Upper lobe of left lung (tissue), 6 donors: ENCODE measurements at regions not wholly inside any gene's neighbourhood (a gene's known extent, or its start where the extent isn't known, plus 50 kb on each side); places are given as distances from the start of the nearest gene placed in this dataset.

ENCODE experiments used
- ATAC-seq, 2 donors: fragments of 200-7000 bp; cut with Tn5 transposase; one replicate each; pipeline ENCODE4 v1.9.1; 2022; ENCODE audit warnings: mild to moderate bottlenecking in 2 of 2, moderate library complexity in 2 of 2; ENCODE audit not compliant: low FRiP score in 2 of 2
- DNase-seq, 2 donors: peaks; one replicate each; pipeline ENCODE4 v3.0.0-alpha.2; 2019 to 2020
- H3K27ac ChIP-seq, 4 donors: fragments of 200-600 bp; sonication (generic); one replicate each; pipeline ENCODE4 v1.5.1; 2016 to 2019
- H3K27me3 ChIP-seq, 4 donors: fragments of 200-600 bp; sonication (generic); one replicate each; pipeline ENCODE4 v1.5.1; 2017 to 2019
- H3K36me3 ChIP-seq, 4 donors: fragments of 200-600 bp; sonication (generic); one replicate each; pipeline ENCODE4 v1.5.1; 2016 to 2019
- H3K4me1 ChIP-seq, 4 donors: fragments of 200-600 bp; sonication (generic); one replicate each; pipeline ENCODE4 v1.5.1; 2018 to 2019
- H3K4me3 ChIP-seq, 4 donors: fragments of 200-600 bp; sonication (generic); one replicate each; pipeline ENCODE4 v1.5.1; 2017 to 2019; ENCODE audit warnings: mild to moderate bottlenecking in 2 of 4, moderate library complexity in 1 of 4
- H3K9me3 ChIP-seq, 4 donors: fragments of 200-600 bp; sonication (generic); one replicate each; pipeline ENCODE4 v1.5.1; 2018 to 2019
- EP300 ChIP-seq, 4 donors: sonication (generic); formaldehyde crosslinking; IDR thresholded peaks; one replicate each; pipeline ENCODE4 v1.5.1; 2017; ENCODE audit warnings: antibody characterized with exemption in 4 of 4, control low read depth in 2 of 4
- POLR2A ChIP-seq, 4 donors: fragments of 450-650 bp; IDR thresholded peaks; one replicate each; pipeline ENCODE4 v1.5.1; 2016 to 2017; ENCODE audit warnings: antibody characterized with exemption in 4 of 4, mild to moderate bottlenecking in 2 of 4
- POLR2AphosphoS5 ChIP-seq, 2 donors: sonication (generic); formaldehyde crosslinking; IDR thresholded peaks; one replicate each; pipeline ENCODE4 v1.5.1; 2017; ENCODE audit warnings: antibody characterized with exemption in 2 of 2
- WGBS, 2 donors: methylation state at CpG; one replicate each; pipeline ENCODE4 v1.1.5; 2017 to 2018; 5-methylcytosine and 5-hydroxymethylcytosine counted together
- TF ChIP-seq, protein P1 (sequence below), 6 experiments: fragments of 450-650 bp in 4 of 6; fragments of 200-600 bp in 2 of 6; sonication (generic) in 2 of 6; IDR thresholded peaks; one replicate each; pipeline ENCODE4 v1.5.1; 2016 to 2019; ENCODE audit warnings: antibody characterized with exemption in 6 of 6
- donor health status: DM: no; HTN: no; CAD: no; lungs with moderate emphysema.
- donor health status: DM: no; HTN: yes; CAD: no; lungs with severe emphysema.

DNA sequence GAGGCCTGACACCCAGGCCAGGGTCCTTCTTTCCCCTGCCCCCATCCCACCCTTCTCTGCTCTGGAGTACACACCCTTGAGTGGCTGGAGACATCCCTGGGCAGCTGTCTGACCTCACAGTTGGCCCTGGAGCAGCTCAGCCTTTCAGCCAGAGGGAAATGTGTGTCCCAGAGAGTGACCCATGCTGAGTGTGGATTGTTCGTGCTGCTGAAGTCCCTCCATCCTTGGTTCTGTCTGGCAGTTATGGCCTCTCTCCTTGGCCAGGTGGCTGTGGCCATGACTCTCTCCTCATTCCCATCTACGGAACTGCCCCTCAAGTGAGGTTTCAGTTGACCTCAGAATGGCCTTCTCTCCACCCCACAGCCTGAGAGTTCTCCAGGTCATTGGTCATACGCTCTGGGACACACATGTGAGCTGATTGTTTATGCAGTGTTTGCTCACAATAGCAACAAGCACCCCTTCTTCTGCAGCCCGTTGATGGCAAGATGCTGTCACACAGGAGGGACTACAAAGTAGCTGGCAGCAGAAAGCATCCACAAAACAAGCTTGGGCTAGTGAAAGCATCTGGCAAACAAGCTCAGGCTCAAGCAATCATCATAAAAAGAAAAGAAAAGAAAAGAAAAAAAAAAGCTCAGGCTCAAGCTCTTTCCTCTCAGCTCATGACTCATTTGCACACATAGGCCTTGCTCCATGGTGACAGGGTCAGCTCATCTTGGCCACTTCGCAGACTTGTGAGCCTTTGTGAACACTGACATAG is 55.3 kb upstream of the ITGA11 start:
- Histone ChIP-seq H3K27me3 (no peaks in the 10 kb centered on the region), H3K9me3 (no peaks in the 10 kb centered on the region), H3K4me1 (no peaks in the 10 kb centered on the region), H3K27ac (no peak overlapping the region), H3K4me3 (no peak overlapping the region), H3K36me3 (no peaks in the 10 kb centered on the region)
- DNase-seq: no peak
- peak in 1 of 2 donors; percentile 62 for ATAC-seq
- no peak for TF ChIP-seq POLR2AphosphoS5 (IDR thresholded peaks at IDR 0.05)
- TF ChIP-seq POLR2A (IDR thresholded peaks at IDR 0.05): no peak
- TF ChIP-seq, protein P1, sequence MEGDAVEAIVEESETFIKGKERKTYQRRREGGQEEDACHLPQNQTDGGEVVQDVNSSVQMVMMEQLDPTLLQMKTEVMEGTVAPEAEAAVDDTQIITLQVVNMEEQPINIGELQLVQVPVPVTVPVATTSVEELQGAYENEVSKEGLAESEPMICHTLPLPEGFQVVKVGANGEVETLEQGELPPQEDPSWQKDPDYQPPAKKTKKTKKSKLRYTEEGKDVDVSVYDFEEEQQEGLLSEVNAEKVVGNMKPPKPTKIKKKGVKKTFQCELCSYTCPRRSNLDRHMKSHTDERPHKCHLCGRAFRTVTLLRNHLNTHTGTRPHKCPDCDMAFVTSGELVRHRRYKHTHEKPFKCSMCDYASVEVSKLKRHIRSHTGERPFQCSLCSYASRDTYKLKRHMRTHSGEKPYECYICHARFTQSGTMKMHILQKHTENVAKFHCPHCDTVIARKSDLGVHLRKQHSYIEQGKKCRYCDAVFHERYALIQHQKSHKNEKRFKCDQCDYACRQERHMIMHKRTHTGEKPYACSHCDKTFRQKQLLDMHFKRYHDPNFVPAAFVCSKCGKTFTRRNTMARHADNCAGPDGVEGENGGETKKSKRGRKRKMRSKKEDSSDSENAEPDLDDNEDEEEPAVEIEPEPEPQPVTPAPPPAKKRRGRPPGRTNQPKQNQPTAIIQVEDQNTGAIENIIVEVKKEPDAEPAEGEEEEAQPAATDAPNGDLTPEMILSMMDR (IDR thresholded peaks at IDR 0.05): no peak
- no peak for TF ChIP-seq EP300 (IDR thresholded peaks at IDR 0.05)
- 47 to 76% methylated on average over 4 to 5 of the region's 5 CpGs for WGBS, 2 donors

DNA sequence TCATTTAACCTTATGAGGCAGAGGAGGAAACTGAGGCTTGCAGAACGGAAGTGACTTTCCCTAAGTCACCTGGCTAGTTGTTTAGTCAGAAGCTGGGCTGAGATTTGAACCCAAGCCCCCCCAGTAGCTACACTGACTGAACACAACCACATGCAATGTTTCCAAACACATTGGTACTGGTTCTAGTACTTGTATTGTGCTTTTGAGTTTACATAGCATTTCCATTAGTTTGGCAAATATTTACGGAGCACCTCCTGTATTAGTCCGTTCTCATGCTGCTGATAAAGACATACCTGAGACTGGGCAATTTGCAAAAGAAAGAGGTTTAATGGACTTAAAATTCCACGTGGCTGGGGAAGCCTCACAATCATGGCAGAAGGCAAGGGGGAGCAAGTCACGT is 56.3 kb upstream of the ITGA11 start:
- DNase-seq: no peak
- Histone ChIP-seq H3K4me1 (no peaks in the 10 kb centered on the region), H3K27ac (no peak overlapping the region), H3K27me3 (no peaks in the 10 kb centered on the region), H3K9me3 (no peaks in the 10 kb centered on the region), H3K36me3 (no peaks in the 10 kb centered on the region), H3K4me3 (no peak overlapping the region)
- 63 to 64% methylated on average over 5 of the region's 5 CpGs for WGBS, 2 donors
- TF ChIP-seq POLR2AphosphoS5 (IDR thresholded peaks at IDR 0.05): no peak
- no peak for TF ChIP-seq EP300 (IDR thresholded peaks at IDR 0.05)
- no peak for TF ChIP-seq POLR2A (IDR thresholded peaks at IDR 0.05)
- TF ChIP-seq, protein P1 (IDR thresholded peaks at IDR 0.05): no peak
- ATAC-seq: no peak

DNA sequence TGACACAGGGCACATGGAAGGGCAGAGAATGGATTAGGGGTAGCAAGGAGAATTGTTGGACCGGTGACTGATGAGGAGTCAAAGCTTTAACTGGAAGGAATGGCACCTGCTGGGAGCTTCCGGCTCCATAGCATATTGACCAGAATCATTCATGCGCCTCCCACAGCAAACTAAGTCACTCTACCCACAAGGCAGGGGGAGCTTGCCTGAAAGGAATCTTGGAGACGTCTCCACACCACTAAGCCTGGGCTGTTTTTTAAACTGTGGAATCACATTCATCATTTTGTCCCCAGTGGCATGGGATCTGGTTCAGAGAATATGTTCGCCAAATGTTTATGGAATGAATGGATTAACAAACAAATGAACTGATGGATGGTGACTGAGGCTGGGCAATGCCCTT is 57.0 kb upstream of the ITGA11 start:
- H3K27ac ChIP-seq: no peak overlapping the region

DNA sequence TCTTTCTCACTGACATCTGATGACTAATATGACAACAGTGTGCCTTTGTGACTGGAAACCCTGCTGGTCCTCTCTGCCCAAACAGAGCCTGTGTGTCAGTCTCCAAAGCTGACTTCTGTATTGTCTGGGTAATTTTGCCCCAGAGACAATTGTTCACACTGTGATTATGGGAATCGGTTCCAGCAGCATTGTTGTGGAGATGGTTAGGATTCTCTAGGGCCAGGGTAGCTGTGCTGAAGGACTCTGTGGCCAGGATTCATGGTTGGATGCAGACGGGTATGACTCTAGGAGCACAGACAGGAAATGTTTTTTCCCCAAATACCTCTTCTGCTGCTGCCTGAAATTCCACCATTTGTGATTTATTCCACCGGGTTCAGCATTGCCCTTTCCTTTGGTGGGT is 57.5 kb upstream of the ITGA11 start:
- H3K27me3 ChIP-seq: no peaks in the 10 kb centered on the region
- no peak for ATAC-seq
- no peak overlapping the region for H3K27ac ChIP-seq
- H3K36me3 ChIP-seq: no peaks in the 10 kb centered on the region
- no peaks in the 10 kb centered on the region for H3K9me3 ChIP-seq
- no peak overlapping the region for H3K4me3 ChIP-seq
- WGBS, 2 donors: 63 to 66% methylated on average over 3 of the region's 3 CpGs
- TF ChIP-seq EP300 (IDR thresholded peaks at IDR 0.05) (no peak), POLR2A (IDR thresholded peaks at IDR 0.05) (no peak), POLR2AphosphoS5 (IDR thresholded peaks at IDR 0.05) (no peak)
- TF ChIP-seq, protein P1 (IDR thresholded peaks at IDR 0.05): no peak
- no peak for DNase-seq
- no peaks in the 10 kb centered on the region for H3K4me1 ChIP-seq

More for the DNA sequence above, 57.0 kb upstream of the ITGA11 start:
- H3K4me3 ChIP-seq: no peak overlapping the region
- WGBS, 2 donors: 87 to 94% methylated on average over 5 of the region's 5 CpGs
- ATAC-seq (no peak), DNase-seq (no peak)
- TF ChIP-seq EP300 (IDR thresholded peaks at IDR 0.05) (no peak), POLR2A (IDR thresholded peaks at IDR 0.05) (no peak), POLR2AphosphoS5 (IDR thresholded peaks at IDR 0.05) (no peak)
- TF ChIP-seq, protein P1 (IDR thresholded peaks at IDR 0.05): no peak
- no peaks in the 10 kb centered on the region for H3K27me3 ChIP-seq
- H3K4me1 ChIP-seq: no peaks in the 10 kb centered on the region
- no peaks in the 10 kb centered on the region for H3K36me3 ChIP-seq
- H3K9me3 ChIP-seq: no peaks in the 10 kb centered on the region
